IMR-90 (cell line): ENCODE measurements at regions not wholly inside any gene's neighbourhood (a gene's known extent, or its start where the extent isn't known, plus 50 kb on each side); places are given as distances from the start of the nearest gene placed in this dataset.

Experiments used
- ATAC-seq: fragments of 200-7000 bp; cut with Tn5 transposase; 2 replicates; pipeline ENCODE4 v1.9.1; 2020; ENCODE audit warnings: low read depth, mild to moderate bottlenecking, moderate library complexity
- BruUV-seq: library from RNA; stranded (reverse); fragments of 400-500 nt; replicated peaks from 2 replicates; lab custom pipeline; 2021; lab: Mats Ljungman, UMichigan
- CTCF ChIA-PET: fragments of 300-600 bp; formaldehyde crosslinking; extraction: SDS; loops from one replicate; lab custom pipeline; 2021; ENCODE audit warnings: antibody characterized with exemption; lab: Yijun Ruan, JAX
- POLR2A ChIA-PET: fragments of 300-600 bp; sonication (Branson Sonifier 250); formaldehyde crosslinking; loops from one replicate; lab custom pipeline; 2022; ENCODE audit warnings: antibody characterized with exemption; ENCODE audit not compliant: unreplicated experiment; lab: Charles Lee
- DNase-seq: peaks from one replicate; pipeline ENCODE4 v3.0.0; 2013
- H2AFZ ChIP-seq: replicated peaks from 2 replicates; pipeline ENCODE3; 2013; ENCODE audit warnings: low read length, mild to moderate bottlenecking; ENCODE audit not compliant: poor library complexity
- H2AK5ac ChIP-seq: 2 replicates; pipeline ENCODE4 v1.6.1; 2013; ENCODE audit warnings: low read depth, low read length, inconsistent platforms
- H2AK9ac ChIP-seq: replicated peaks from 2 replicates; pipeline ENCODE3; 2013; ENCODE audit warnings: mild to moderate bottlenecking, low read depth, low read length, moderate library complexity; ENCODE audit not compliant: poor library complexity
- H2BK120ac ChIP-seq: 2 replicates; pipeline ENCODE4 v1.6.1; 2013; ENCODE audit warnings: low read depth, low read length, inconsistent platforms
- H2BK15ac ChIP-seq: 3 replicates; pipeline ENCODE4 v1.6.1; 2013; ENCODE audit warnings: low read depth, low read length, inconsistent platforms
- H2BK20ac ChIP-seq: 2 replicates; pipeline ENCODE4 v1.6.1; 2013; ENCODE audit warnings: low read depth, mild to moderate bottlenecking, inconsistent platforms, low read length, moderate library complexity
- H2BK5ac ChIP-seq: 2 replicates; pipeline ENCODE4 v1.6.1; 2013; ENCODE audit warnings: mild to moderate bottlenecking, low read depth, low read length, inconsistent platforms; ENCODE audit not compliant: poor library complexity, severe bottlenecking
- H3K14ac ChIP-seq: replicated peaks from 2 replicates; pipeline ENCODE4 v1.6.1; 2013; ENCODE audit warnings: low read depth, low read length, inconsistent platforms
- H3K18ac ChIP-seq: 2 replicates; pipeline ENCODE4 v1.6.1; 2013; ENCODE audit warnings: low read depth, low read length, control low read depth
- H3K23ac ChIP-seq: 2 replicates; pipeline ENCODE4 v1.6.1; 2013; ENCODE audit warnings: low read depth, low read length, inconsistent platforms
- H3K27ac ChIP-seq: 2 replicates; pipeline ENCODE4 v1.5.1; 2013; ENCODE audit warnings: mild to moderate bottlenecking, control low read depth, low read length; ENCODE audit not compliant: insufficient read depth
- H3K27me3 ChIP-seq: 2 replicates; pipeline ENCODE4 v1.6.1; 2013; ENCODE audit warnings: low read length; ENCODE audit not compliant: control insufficient read depth, insufficient read depth
- H3K36me3 ChIP-seq: 2 replicates; pipeline ENCODE4 v1.6.1; 2013; ENCODE audit warnings: low read length, mixed read lengths; ENCODE audit not compliant: control insufficient read depth, insufficient read depth
- H3K4ac ChIP-seq: 2 replicates; pipeline ENCODE4 v1.6.1; 2013; ENCODE audit warnings: low read depth, low read length, inconsistent platforms
- H3K4me1 ChIP-seq: 2 replicates; pipeline ENCODE4 v1.6.1; 2013; ENCODE audit warnings: low read length, mixed read lengths; ENCODE audit not compliant: control insufficient read depth, insufficient read depth
- H3K4me2 ChIP-seq: 2 replicates; pipeline ENCODE4 v1.6.1; 2013; ENCODE audit warnings: low read depth, mild to moderate bottlenecking, control low read depth, low read length, moderate library complexity
- H3K4me3 ChIP-seq: 2 replicates; pipeline ENCODE4 v1.5.1; 2013; ENCODE audit warnings: low read depth, mild to moderate bottlenecking, control low read depth, low read length, moderate library complexity; ENCODE audit not compliant: insufficient read depth
- H3K56ac ChIP-seq: 2 replicates; pipeline ENCODE4 v1.6.1; 2013; ENCODE audit warnings: low read length, inconsistent platforms; ENCODE audit not compliant: insufficient read depth; ENCODE audit errors: extremely low read depth
- H3K79me1 ChIP-seq, 2 experiments: 2 replicates each; pipeline ENCODE4 v1.6.1; 2013; ENCODE audit warnings: low read length in 2 of 2, inconsistent platforms in 1 of 2, low read depth in 1 of 2
- H3K9ac ChIP-seq: 2 replicates; pipeline ENCODE4 v1.6.1; 2013; ENCODE audit warnings: low read depth, low read length, control low read depth
- H3K9me1 ChIP-seq: 2 replicates; pipeline ENCODE4 v1.6.1; 2013; ENCODE audit warnings: low read length, inconsistent platforms; ENCODE audit not compliant: insufficient read depth
- H3K9me3 ChIP-seq: 2 replicates; pipeline ENCODE4 v1.6.1; 2013; ENCODE audit warnings: low read length; ENCODE audit not compliant: control insufficient read depth, insufficient read depth
- H4K20me1 ChIP-seq: 2 replicates; pipeline ENCODE4 v1.6.1; 2013; ENCODE audit warnings: low read length, inconsistent platforms; ENCODE audit not compliant: insufficient read depth
- H4K5ac ChIP-seq: 2 replicates; pipeline ENCODE4 v1.6.1; 2013; ENCODE audit warnings: mild to moderate bottlenecking, low read depth, low read length, control low read depth
- H4K8ac ChIP-seq, 2 experiments: 2 replicates each; pipeline ENCODE4 v1.6.1; 2013; ENCODE audit warnings: low read depth in 2 of 2, low read length in 2 of 2, control low read depth in 1 of 2, inconsistent platforms in 1 of 2
- H4K91ac ChIP-seq: 2 replicates; pipeline ENCODE4 v1.6.1; 2013; ENCODE audit warnings: low read depth, low read length, inconsistent platforms; ENCODE audit not compliant: insufficient read depth
- BHLHE40 ChIP-seq: fragments of 150-350 bp; IDR thresholded peaks from 2 replicates; pipeline ENCODE4 v1.6.1; 2016; ENCODE audit warnings: mild to moderate bottlenecking, low read depth, low read length
- CEBPB ChIP-seq: IDR thresholded peaks from 2 replicates; pipeline ENCODE4 v1.6.1; 2012; ENCODE audit warnings: low read depth, low read length, improper control_type of control experiment
- CHD1 ChIP-seq: IDR thresholded peaks from 2 replicates; pipeline ENCODE4 v1.6.1; 2012; ENCODE audit warnings: low read depth, low read length, improper control_type of control experiment
- FOS ChIP-seq: fragments of 150-350 bp; IDR thresholded peaks from 2 replicates; pipeline ENCODE4 v1.6.1; 2016; ENCODE audit warnings: low read depth, low read length
- MAFK ChIP-seq: IDR thresholded peaks from 2 replicates; pipeline ENCODE4 v1.6.1; 2012; ENCODE audit warnings: low read depth, low read length, improper control_type of control experiment
- MAZ ChIP-seq: IDR thresholded peaks from 2 replicates; pipeline ENCODE4 v1.6.1; 2012; ENCODE audit warnings: low read depth, mild to moderate bottlenecking, low read length, improper control_type of control experiment, moderate library complexity, borderline replicate concordance
- MXI1 ChIP-seq: IDR thresholded peaks from 2 replicates; pipeline ENCODE4 v1.6.1; 2012; ENCODE audit warnings: low read depth, mild to moderate bottlenecking, low read length, moderate library complexity, borderline replicate concordance
- RAD21 ChIP-seq: IDR thresholded peaks from 2 replicates; pipeline ENCODE4 v1.6.1; 2012; ENCODE audit warnings: low read length, improper control_type of control experiment
- WGBS, 2 experiments: methylation state at CpG; one replicate each; pipeline versions ENCODE4 v1.1.5 to v1.1.7; 2013; ENCODE audit warnings: missing lambda C conversion rate in 2 of 2; ENCODE audit not compliant: insufficient read length in 1 of 2; ENCODE audit errors: extremely low coverage in 2 of 2; 5-methylcytosine and 5-hydroxymethylcytosine counted together
- dilution Hi-C: fragments of 300-500 bp; cut with HindIII; formaldehyde crosslinking; loops from one replicate; pipeline ENCODE4 v1.14.3; 2018; ENCODE audit warnings: low sequenced_read_pairs; ENCODE audit not compliant: unreplicated experiment
- in situ Hi-C: fragments of 300-500 bp; cut with MboI; formaldehyde crosslinking; loops from 3 replicates; pipeline ENCODE4 v1.14.3; 2019; ENCODE audit warnings: low sequenced_read_pairs, inconsistent platforms, mixed read lengths
- intact Hi-C: fragments of 100-400 bp; cut with micrococcal nuclease; formaldehyde crosslinking; loops from 2 replicates; pipeline ENCODE4 v1.10.0; 2022
- TF ChIP-seq, protein P1 (sequence below): fragments of 150-350 bp; IDR thresholded peaks from 2 replicates; pipeline ENCODE4 v1.6.1; 2017; ENCODE audit warnings: mild to moderate bottlenecking, antibody characterized with exemption, low read length, low read depth
- TF ChIP-seq, protein P2 (sequence below): fragments of 150-350 bp; IDR thresholded peaks from 2 replicates; pipeline ENCODE4 v1.6.1; 2016; ENCODE audit warnings: low read depth, mild to moderate bottlenecking, low read length, moderate library complexity, borderline replicate concordance
- TF ChIP-seq, protein P3 (sequence below): conservative IDR thresholded peaks from 2 replicates; pipeline ENCODE4 v1.5.1; 2012; ENCODE audit warnings: mild to moderate bottlenecking, low read depth, low read length, improper control_type of control experiment

DNA sequence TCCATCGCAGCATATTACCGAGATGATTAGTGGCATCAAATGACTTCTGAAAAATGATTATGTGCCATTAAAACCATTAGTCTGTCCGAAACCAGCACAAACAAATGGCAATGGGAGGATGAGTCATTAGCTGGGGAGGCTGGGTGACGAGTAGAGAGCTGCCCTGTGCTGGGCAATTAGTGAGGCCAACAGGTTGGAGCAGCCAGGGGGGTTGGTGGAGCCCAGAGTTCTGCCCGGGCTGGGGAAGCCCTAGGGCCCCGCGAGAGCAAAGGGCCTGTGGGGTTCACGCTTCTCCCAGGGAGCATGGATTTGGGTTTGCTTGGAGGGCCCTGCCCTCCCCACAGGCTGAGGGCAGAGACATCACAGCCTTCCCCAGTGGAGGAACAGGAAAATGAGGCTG is 152.1 kb upstream of the RPL38 start:
- no peaks in the 10 kb centered on the region for H3K36me3 ChIP-seq

More for the DNA sequence above, 152.1 kb upstream of the RPL38 start:
- no peak overlapping the region for H2BK120ac ChIP-seq
- dilution Hi-C loops (no loop called here), intact Hi-C loops (no loop called here), in situ Hi-C loops (no loop called here)
- no peak overlapping the region for H2AFZ ChIP-seq
- no peak overlapping the region for H3K9ac ChIP-seq
- TF ChIP-seq MAZ: no peak
- TF ChIP-seq MXI1: no peak
- no peak for TF ChIP-seq BHLHE40
- TF ChIP-seq FOS: no peak
- TF ChIP-seq, protein P1, sequence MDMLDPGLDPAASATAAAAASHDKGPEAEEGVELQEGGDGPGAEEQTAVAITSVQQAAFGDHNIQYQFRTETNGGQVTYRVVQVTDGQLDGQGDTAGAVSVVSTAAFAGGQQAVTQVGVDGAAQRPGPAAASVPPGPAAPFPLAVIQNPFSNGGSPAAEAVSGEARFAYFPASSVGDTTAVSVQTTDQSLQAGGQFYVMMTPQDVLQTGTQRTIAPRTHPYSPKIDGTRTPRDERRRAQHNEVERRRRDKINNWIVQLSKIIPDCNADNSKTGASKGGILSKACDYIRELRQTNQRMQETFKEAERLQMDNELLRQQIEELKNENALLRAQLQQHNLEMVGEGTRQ: no peak
- TF ChIP-seq, protein P2, sequence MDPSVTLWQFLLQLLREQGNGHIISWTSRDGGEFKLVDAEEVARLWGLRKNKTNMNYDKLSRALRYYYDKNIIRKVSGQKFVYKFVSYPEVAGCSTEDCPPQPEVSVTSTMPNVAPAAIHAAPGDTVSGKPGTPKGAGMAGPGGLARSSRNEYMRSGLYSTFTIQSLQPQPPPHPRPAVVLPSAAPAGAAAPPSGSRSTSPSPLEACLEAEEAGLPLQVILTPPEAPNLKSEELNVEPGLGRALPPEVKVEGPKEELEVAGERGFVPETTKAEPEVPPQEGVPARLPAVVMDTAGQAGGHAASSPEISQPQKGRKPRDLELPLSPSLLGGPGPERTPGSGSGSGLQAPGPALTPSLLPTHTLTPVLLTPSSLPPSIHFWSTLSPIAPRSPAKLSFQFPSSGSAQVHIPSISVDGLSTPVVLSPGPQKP: no peak
- TF ChIP-seq, protein P3, sequence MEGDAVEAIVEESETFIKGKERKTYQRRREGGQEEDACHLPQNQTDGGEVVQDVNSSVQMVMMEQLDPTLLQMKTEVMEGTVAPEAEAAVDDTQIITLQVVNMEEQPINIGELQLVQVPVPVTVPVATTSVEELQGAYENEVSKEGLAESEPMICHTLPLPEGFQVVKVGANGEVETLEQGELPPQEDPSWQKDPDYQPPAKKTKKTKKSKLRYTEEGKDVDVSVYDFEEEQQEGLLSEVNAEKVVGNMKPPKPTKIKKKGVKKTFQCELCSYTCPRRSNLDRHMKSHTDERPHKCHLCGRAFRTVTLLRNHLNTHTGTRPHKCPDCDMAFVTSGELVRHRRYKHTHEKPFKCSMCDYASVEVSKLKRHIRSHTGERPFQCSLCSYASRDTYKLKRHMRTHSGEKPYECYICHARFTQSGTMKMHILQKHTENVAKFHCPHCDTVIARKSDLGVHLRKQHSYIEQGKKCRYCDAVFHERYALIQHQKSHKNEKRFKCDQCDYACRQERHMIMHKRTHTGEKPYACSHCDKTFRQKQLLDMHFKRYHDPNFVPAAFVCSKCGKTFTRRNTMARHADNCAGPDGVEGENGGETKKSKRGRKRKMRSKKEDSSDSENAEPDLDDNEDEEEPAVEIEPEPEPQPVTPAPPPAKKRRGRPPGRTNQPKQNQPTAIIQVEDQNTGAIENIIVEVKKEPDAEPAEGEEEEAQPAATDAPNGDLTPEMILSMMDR: no peak
- no peak for TF ChIP-seq RAD21
- no peak for TF ChIP-seq MAFK
- no peak for TF ChIP-seq CEBPB
- no peak for TF ChIP-seq CHD1
- POLR2A ChIA-PET: no interaction called here
- H3K18ac ChIP-seq: no peak overlapping the region
- H3K4me2 ChIP-seq: no peak overlapping the region
- no peak overlapping the region for H3K14ac ChIP-seq
- no peak overlapping the region for H3K4ac ChIP-seq
- H4K20me1 ChIP-seq: no peaks in the 10 kb centered on the region
- no peak overlapping the region for H3K56ac ChIP-seq
- H4K8ac ChIP-seq: no peak overlapping the region
- no peak overlapping the region for H4K91ac ChIP-seq
- H4K5ac ChIP-seq: no peak overlapping the region
- CTCF ChIA-PET: no interaction called here
- no peaks in the 10 kb centered on the region for H3K9me1 ChIP-seq
- H2BK15ac ChIP-seq: no peak overlapping the region
- no peak overlapping the region for H2AK9ac ChIP-seq
- H3K9me3 ChIP-seq: peaks cover 48% of the 10 kb centered on the region
- no peak overlapping the region for H2BK5ac ChIP-seq
- 54% methylated on average over 4 of the region's 8 CpGs; no CpG with 5 or more reads in 1 of the 2 experiments for WGBS, 2 experiments
- BruUV-seq: no TSS peak
- H3K23ac ChIP-seq: no peak overlapping the region
- DNase-seq (no peak), ATAC-seq (no peak)
- H2AK5ac ChIP-seq: no peak overlapping the region
- H3K27me3 ChIP-seq: no peaks in the 10 kb centered on the region
- no peaks in the 10 kb centered on the region for H3K4me1 ChIP-seq
- H2BK20ac ChIP-seq: no peak overlapping the region
- no peaks in the 10 kb centered on the region for H3K79me1 ChIP-seq
- H3K4me3 ChIP-seq: no peak overlapping the region
- H3K27ac ChIP-seq: no peak overlapping the region
